Glutamatergic neuron (in vitro differentiated cells): ENCODE measurements at regions not wholly inside any gene's neighbourhood (a gene's known extent, or its start where the extent isn't known, plus 50 kb on each side); places are given as distances from the start of the nearest gene placed in this dataset.

Experiments used
- DNase-seq: peaks from one replicate; pipeline ENCODE4 v3.0.0; 2022
- H3K27ac Mint-ChIP-seq: one replicate; pipeline ENCODE4 v1.8.0; 2020; ENCODE audit warnings: mild to moderate bottlenecking, mixed read lengths, inconsistent platforms; ENCODE audit not compliant: unreplicated experiment
- H3K27me3 Mint-ChIP-seq: one replicate; pipeline ENCODE4 v1.8.0; 2020; ENCODE audit warnings: mild to moderate bottlenecking, moderate library complexity, mixed read lengths, inconsistent platforms; ENCODE audit not compliant: unreplicated experiment
- H3K36me3 Mint-ChIP-seq: one replicate; pipeline ENCODE4 v1.8.0; 2020; ENCODE audit warnings: mild to moderate bottlenecking, mixed read lengths, inconsistent platforms; ENCODE audit not compliant: unreplicated experiment
- H3K4me1 Mint-ChIP-seq: one replicate; pipeline ENCODE4 v1.8.0; 2020; ENCODE audit warnings: mild to moderate bottlenecking, low read depth, mixed read lengths, inconsistent platforms; ENCODE audit not compliant: unreplicated experiment
- H3K4me3 Mint-ChIP-seq: one replicate; pipeline ENCODE4 v1.8.0; 2020; ENCODE audit warnings: mild to moderate bottlenecking, mixed read lengths, inconsistent platforms; ENCODE audit not compliant: unreplicated experiment
- H3K9me3 Mint-ChIP-seq: one replicate; pipeline ENCODE4 v1.8.0; 2020; ENCODE audit warnings: mild to moderate bottlenecking, moderate library complexity, mixed read lengths, inconsistent platforms; ENCODE audit not compliant: unreplicated experiment
- TF ChIP-seq, protein P1 (sequence below): fragments of 200-600 bp; sonication (generic); IDR thresholded peaks from one replicate; pipeline ENCODE4 v1.5.0; 2021; ENCODE audit not compliant: partially characterized antibody, unreplicated experiment

DNA sequence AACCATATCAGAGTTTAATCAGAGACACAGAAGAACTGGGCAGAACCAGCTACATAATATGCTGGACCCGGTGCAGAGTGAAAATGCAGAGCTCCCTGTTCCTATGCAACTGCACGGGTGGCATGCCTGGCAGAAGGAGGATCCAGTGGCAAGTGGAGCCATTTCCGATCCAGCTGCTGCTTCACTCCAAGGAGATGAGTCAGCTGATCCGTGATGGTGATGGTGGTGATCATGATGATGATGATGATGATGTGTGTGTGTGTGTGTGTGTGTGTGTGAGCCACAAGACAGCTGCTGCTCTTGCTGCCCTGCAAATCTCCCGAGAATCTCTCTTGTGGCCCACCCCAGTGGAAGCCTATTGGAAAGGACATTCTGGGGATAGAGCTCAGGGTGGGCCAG lies 133.0 kb downstream of the URB2 start:
- peaks cover 15% of the 10 kb centered on the region for H3K4me1 Mint-ChIP-seq
- H3K9me3 Mint-ChIP-seq: peaks cover 6% of the 10 kb centered on the region
- peak overlapping the region; percentile 72 for H3K27ac Mint-ChIP-seq
- TF ChIP-seq, protein P1, sequence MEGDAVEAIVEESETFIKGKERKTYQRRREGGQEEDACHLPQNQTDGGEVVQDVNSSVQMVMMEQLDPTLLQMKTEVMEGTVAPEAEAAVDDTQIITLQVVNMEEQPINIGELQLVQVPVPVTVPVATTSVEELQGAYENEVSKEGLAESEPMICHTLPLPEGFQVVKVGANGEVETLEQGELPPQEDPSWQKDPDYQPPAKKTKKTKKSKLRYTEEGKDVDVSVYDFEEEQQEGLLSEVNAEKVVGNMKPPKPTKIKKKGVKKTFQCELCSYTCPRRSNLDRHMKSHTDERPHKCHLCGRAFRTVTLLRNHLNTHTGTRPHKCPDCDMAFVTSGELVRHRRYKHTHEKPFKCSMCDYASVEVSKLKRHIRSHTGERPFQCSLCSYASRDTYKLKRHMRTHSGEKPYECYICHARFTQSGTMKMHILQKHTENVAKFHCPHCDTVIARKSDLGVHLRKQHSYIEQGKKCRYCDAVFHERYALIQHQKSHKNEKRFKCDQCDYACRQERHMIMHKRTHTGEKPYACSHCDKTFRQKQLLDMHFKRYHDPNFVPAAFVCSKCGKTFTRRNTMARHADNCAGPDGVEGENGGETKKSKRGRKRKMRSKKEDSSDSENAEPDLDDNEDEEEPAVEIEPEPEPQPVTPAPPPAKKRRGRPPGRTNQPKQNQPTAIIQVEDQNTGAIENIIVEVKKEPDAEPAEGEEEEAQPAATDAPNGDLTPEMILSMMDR: no peak
- H3K4me3 Mint-ChIP-seq: no peak overlapping the region
- peaks cover 8% of the 10 kb centered on the region for H3K36me3 Mint-ChIP-seq
- peaks cover 4% of the 10 kb centered on the region for H3K27me3 Mint-ChIP-seq
- no peak for DNase-seq

DNA sequence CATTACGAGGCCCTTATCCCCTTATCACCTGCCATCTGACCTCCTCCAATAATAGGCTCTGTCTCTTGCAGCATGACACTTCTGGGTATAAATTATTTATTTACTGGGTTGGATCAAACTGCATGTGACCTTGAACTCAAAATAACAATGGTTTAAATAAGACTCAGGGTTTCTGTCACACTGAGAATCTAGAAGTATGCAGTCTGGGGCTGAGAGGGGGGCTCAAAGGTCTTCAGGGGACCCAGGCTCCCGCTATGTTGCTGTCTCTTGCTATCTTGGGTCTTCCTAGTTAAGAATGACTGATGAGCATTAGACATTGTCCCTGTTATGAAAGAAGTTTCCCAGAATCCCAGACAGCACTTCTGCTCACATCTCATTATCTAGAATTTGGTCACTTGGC lies 133.5 kb downstream of the URB2 start:
- TF ChIP-seq, protein P1: no peak
- Mint-ChIP-seq H3K36me3 (peaks cover 8% of the 10 kb centered on the region), H3K4me1 (peaks cover 15% of the 10 kb centered on the region), H3K27ac (peak overlapping the region; percentile 72), H3K4me3 (no peak overlapping the region), H3K27me3 (peaks cover 4% of the 10 kb centered on the region), H3K9me3 (peaks cover 6% of the 10 kb centered on the region)
- DNase-seq: no peak

GRCh38 chr1:229760478-229760996 lies 134.5 kb downstream of the URB2 start:
- no peak for DNase-seq
- TF ChIP-seq, protein P1: no peak
- Mint-ChIP-seq H3K36me3 (peaks cover 8% of the 10 kb centered on the region), H3K4me1 (peaks cover 15% of the 10 kb centered on the region), H3K4me3 (no peak overlapping the region), H3K27me3 (peaks cover 4% of the 10 kb centered on the region), H3K9me3 (peaks cover 6% of the 10 kb centered on the region), H3K27ac (no peak overlapping the region)

DNA sequence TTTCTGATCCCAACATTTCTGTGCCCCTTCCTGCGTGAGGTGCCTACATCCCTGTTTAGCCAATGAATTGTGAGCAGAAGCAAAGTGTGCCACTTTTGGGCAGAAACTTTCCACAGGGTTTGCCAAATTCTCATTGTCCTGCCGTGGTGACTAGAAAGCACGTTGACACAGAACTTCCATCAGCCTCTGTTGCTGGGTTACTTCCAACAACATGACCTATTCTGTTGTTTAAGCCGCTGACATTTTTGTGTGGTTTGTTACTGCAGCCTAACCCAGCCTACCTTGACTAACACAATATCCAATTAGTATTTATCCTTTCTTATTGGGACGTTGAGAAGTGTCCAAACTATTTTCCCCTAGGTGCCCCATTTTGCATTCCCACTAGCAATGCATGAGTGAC lies 136.8 kb downstream of the URB2 start:
- Mint-ChIP-seq H3K4me3 (no peak overlapping the region), H3K27ac (no peak overlapping the region), H3K36me3 (peaks cover 5% of the 10 kb centered on the region), H3K9me3 (peaks cover 6% of the 10 kb centered on the region), H3K27me3 (peaks cover 4% of the 10 kb centered on the region), H3K4me1 (peaks cover 15% of the 10 kb centered on the region)
- TF ChIP-seq, protein P1: no peak
- DNase-seq: no peak

DNA sequence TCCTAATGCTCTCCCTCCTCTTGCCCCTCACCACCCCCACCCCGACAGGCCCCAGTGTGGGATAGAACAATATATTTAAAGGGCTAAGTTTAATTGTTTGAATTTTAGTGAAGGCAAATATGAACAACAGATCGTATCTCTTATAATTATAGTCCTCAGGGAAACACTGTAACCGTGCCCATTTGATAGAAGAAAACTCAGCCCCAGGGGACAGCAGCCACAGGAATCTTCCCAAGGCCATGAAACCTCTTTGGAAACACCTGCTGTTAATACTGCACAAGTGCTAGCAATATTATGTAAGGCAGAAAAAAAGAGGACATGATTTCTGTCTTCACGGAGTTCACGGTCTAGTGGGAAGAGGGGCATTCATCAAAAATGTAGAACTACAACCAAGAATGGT lies 142.2 kb downstream of the URB2 start:
- TF ChIP-seq, protein P1: no peak
- H3K27me3 Mint-ChIP-seq: no peaks in the 10 kb centered on the region
- H3K9me3 Mint-ChIP-seq: peaks cover 2% of the 10 kb centered on the region
- no peaks in the 10 kb centered on the region for H3K36me3 Mint-ChIP-seq
- peaks cover 5% of the 10 kb centered on the region for H3K4me1 Mint-ChIP-seq
- DNase-seq: no peak
- no peak overlapping the region for H3K27ac Mint-ChIP-seq
- no peak overlapping the region for H3K4me3 Mint-ChIP-seq
